ENCODE measurements at regions not wholly inside any gene's neighbourhood (a gene's known extent, or its start where the extent isn't known, plus 50 kb on each side); places are given as distances from the start of the nearest gene placed in this dataset.

DNA sequence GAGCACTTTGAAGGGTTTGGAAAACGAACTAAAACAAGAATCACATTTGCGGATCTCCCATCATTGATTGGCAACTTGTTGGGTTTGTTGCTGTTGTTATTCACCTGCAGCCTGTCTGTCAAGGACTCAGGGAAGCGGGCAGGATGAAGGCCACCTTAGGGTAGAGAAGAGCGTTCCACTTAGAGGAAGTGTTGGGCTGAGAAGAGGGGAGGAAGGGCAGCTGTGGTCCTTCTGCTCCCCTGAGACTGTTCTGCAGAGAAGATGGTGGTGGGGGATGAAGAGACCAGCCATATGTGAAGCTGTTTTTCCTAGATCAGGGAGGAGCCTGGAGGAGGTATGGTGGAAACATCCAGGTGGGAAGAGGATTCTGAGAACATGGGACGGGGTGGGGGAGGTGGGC is 70.6 kb upstream of the CPEB4 start:
- DNase-seq (ENCODE audit: low spot score): no peak
- TF ChIP-seq, protein P1, sequence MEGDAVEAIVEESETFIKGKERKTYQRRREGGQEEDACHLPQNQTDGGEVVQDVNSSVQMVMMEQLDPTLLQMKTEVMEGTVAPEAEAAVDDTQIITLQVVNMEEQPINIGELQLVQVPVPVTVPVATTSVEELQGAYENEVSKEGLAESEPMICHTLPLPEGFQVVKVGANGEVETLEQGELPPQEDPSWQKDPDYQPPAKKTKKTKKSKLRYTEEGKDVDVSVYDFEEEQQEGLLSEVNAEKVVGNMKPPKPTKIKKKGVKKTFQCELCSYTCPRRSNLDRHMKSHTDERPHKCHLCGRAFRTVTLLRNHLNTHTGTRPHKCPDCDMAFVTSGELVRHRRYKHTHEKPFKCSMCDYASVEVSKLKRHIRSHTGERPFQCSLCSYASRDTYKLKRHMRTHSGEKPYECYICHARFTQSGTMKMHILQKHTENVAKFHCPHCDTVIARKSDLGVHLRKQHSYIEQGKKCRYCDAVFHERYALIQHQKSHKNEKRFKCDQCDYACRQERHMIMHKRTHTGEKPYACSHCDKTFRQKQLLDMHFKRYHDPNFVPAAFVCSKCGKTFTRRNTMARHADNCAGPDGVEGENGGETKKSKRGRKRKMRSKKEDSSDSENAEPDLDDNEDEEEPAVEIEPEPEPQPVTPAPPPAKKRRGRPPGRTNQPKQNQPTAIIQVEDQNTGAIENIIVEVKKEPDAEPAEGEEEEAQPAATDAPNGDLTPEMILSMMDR (IDR thresholded peaks at IDR 0.05): no peak
- Histone ChIP-seq H3K27ac (no peak overlapping the region), H3K4me3 (no peak overlapping the region)

DNA sequence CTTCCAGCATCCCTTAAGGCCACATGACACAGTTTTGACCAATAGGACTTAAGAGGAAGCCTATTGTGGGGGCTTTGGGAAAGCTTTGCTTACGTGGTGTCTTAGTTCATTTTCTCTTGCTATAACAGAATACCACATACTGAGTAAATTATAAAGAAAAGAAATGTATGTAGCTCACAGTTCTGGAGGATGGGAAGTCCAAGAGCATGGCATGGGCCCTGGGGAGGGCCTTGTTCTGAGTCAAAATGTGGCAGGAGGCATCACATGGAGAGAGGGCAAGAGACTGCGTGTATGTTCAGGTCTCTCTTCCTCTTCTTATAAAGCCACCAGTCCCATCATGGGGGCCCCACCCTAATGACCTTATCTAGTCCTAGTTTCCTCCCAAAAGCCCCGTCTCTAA is 68.6 kb upstream of the CPEB4 start:
- no peak for DNase-seq (ENCODE audit: low spot score)
- Histone ChIP-seq H3K4me3 (no peak overlapping the region), H3K27ac (no peak overlapping the region)
- TF ChIP-seq, protein P1 (IDR thresholded peaks at IDR 0.05): no peak

DNA sequence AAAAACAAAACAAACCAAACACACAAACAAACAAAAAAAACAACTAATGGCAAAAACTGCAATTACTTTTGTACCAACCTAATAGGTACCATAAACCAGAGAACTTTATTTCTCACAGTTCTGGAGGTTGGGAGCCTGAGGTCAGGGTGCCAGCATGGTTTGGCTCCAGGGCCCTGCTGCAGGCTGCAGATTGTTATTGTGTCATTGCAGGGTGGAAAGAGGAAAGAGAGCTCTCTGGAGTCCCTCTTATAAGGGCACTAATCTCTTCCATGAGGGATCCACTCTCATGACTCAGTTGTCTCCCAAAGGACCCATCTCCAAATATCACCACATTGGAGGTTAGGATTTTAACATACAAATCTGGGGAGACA is 64.9 kb upstream of the CPEB4 start:
- TF ChIP-seq, protein P1 (IDR thresholded peaks at IDR 0.05): no peak
- Histone ChIP-seq H3K27ac (no peak overlapping the region), H3K4me3 (no peak overlapping the region)
- no peak for DNase-seq (ENCODE audit: low spot score)

DNA sequence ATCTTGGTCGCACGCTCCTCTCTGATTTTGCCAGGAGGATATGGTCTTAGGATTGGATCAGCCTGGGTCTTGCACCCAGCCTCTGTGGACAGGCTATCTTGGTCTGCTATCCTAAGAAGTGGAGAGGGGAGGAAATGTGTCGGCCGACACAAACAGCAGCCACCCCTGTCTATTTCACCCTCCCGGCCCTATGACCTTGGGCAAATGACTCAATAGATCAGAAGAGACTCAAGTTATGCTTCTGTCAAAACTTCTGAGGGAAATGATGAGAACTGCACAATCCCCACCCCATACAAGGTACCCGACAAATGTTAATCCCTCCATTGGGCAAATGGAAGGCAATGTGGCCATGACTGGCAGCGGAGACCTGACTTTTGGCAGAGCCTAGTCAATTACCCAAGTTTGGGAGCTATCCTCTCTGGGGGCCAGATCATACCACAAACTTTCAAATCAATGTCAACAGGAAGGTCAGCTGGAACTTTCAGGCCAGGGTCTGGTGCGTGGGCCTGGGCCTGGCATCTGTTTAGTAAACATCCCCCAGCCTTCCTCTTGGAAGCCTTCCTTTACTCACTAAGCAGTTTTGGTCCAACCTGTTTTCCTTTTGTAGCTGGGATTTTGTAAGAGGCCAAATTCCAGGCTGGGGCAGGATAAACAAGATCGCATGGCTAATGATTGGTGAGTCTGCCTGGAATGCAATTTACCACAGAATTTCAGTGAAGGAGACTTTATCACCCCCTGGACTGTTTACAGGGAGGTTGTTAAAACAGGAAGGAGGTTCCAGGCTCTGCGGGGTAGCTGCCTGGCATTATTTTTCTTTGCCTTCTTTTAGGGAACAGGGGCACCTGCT is 64.2 kb upstream of the CPEB4 start:
- DNase-seq (ENCODE audit: low spot score): no peak
- Histone ChIP-seq H3K4me3 (no peak overlapping the region), H3K27ac (peak overlapping the region in 1 of 2 donors; percentile 14)
- TF ChIP-seq, protein P1 (IDR thresholded peaks at IDR 0.05): no peak

DNA sequence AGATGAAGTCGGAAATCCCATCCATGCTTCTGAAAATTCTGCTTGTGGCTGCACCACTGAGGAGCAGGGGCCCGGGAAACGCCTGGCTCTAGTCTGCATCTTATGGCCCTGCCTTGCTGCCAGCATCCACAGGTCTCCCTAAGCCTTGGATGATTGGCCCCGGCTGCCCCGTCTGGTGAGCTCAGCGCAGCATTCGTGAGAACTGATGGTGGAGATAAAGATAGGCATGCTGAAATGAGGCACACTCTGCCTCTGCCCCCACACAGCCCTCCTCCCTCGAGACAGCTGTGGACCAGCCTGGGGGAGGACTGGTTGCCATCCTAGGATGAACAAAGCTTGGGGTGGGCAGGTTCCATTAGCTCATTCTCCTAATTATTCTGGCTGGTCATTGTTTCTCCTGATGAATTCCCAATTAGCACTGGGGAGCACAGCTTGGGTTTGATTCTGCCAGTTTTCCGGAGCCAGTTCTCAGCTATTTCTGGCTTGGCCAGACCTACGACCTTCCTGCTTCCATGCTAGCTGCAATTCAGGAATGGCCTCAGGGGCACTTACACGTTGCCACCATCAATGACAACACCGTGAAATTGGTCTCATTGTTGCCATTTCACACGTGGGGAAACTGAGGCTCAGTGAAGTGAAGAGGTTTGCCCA is 62.8 kb upstream of the CPEB4 start:
- DNase-seq (ENCODE audit: low spot score): no peak

DNA sequence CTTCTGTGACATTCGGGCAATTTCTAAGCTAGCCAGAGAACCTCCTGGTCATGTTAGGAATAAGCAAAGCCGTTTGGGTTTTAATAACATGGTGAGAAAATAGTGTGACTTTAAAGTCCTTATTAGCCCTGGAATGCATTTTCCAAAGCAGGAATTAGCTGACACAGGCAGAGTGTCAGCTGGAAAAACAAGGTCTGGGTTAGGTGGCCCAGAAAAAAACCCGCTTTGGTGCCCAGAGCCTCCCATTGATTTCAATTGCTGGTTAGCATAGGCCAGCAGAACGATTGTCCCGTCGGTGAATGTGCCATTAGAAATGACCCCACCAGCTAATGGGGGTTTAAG is 62.1 kb upstream of the CPEB4 start:
- TF ChIP-seq, protein P1 (IDR thresholded peaks at IDR 0.05): no peak
- Histone ChIP-seq H3K27ac (no peak overlapping the region), H3K4me3 (no peak overlapping the region)
- no peak for DNase-seq (ENCODE audit: low spot score)

More for the DNA sequence above, 62.8 kb upstream of the CPEB4 start:
- TF ChIP-seq, protein P1 (IDR thresholded peaks at IDR 0.05): no peak
- H3K27ac ChIP-seq: peak overlapping the region in 1 of 2 donors; percentile 14
- no peak overlapping the region for H3K4me3 ChIP-seq
